Bronchial epithelial cell (primary cell): ENCODE measurements at regions not wholly inside any gene's neighbourhood (a gene's known extent, or its start where the extent isn't known, plus 50 kb on each side); places are given as distances from the start of the nearest gene placed in this dataset.
"Not testable (repeated sequence)": the region's sequence is repeated elsewhere in the genome, so short reads cannot be mapped to it uniquely, and the experiment has no call there.

Experiments
- DNase-seq: peaks from one replicate; pipeline ENCODE4 v3.0.0-alpha.2; 2010; ENCODE audit warnings: low read depth
- FAIRE-seq: peaks from 2 replicates; lab custom pipeline; 2011; peaks lifted over from hg19 to GRCh38; lab: Jason Lieb, UNC
- H3K27me3 ChIP-seq: 2 replicates; pipeline ENCODE4 v1.5.1; 2011; ENCODE audit warnings: low read length; ENCODE audit not compliant: control insufficient read depth, insufficient read depth
- H3K36me3 ChIP-seq: 2 replicates; pipeline ENCODE4 v1.5.1; 2011; ENCODE audit warnings: low read length; ENCODE audit not compliant: control insufficient read depth, insufficient read depth
- H3K4me3 ChIP-seq: 2 replicates; pipeline ENCODE4 v1.5.1; 2011; ENCODE audit warnings: mild to moderate bottlenecking, low read depth, low read length, control low read depth
- CTCF ChIP-seq: IDR thresholded peaks from 2 replicates; pipeline ENCODE4 v1.5.1; 2011; ENCODE audit warnings: mild to moderate bottlenecking, moderate library complexity, low read length, control low read depth, inconsistent platforms; ENCODE audit not compliant: insufficient read depth, severe bottlenecking

DNA sequence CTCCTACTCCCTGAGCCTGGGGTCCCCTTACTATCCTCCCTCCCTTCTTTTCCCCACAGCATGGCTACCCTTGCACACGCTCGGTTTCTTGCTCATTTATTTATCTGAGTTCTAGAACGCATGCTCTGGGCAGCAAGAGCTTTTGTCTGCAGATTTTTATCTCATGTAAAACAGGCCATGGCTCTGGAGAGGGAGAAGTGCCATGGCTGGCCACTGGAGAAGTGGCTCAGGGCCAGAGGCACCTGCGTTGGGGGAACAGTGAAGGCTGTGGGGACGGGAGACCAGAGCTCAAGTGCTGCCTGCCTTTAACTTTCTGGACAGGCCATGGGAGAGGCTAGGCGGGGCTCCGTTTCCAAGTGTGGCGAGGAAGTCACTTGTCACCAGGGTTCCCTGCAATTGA lies 177.7 kb upstream of the SULF2 start:
- no peaks in the 10 kb centered on the region for H3K36me3 ChIP-seq
- H3K27me3 ChIP-seq, result peaks cover 2% of the 10 kb centered on the region
- TF ChIP-seq CTCF, result no peak
- H3K4me3 ChIP-seq, result no peak overlapping the region
- no peak for DNase-seq
- no peak for FAIRE-seq

DNA sequence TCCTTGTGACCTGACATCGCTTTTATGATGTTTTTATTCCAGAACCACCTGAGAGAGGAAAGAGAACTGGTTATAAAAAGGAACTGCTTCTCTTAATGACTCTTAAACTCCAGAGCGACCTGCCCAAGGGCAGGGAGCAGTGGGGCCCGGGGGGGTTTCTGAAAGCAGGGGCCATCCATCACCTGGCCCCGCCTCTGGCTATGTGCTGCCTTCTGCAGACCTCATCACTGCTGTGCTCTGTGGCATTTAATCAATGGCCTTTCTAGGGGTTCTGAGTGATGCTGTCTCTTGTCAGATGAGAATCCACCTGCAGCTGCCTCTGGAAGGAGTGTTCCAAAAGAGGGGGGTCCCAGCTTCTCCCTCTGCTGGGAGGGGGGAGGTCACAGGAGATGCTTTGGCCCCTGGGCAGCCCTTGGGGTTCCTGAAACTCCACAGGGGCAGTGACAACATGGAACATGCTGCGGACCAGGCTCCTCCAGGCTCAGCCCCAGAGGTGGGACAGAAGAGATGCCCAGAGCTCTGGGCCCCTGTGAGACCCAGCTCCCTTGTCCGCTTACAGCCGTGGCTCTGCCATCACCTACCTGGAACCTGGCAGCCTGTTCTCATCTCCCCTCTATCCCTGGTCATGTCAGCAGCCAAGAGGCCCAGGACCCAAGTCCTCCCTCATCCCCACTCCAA lies 177.1 kb upstream of the SULF2 start:
- FAIRE-seq (no peak), DNase-seq (no peak)
- TF ChIP-seq CTCF, result no peak
- Histone ChIP-seq H3K4me3 (no peak overlapping the region), H3K36me3 (no peaks in the 10 kb centered on the region), H3K27me3 (peaks cover 2% of the 10 kb centered on the region)

DNA sequence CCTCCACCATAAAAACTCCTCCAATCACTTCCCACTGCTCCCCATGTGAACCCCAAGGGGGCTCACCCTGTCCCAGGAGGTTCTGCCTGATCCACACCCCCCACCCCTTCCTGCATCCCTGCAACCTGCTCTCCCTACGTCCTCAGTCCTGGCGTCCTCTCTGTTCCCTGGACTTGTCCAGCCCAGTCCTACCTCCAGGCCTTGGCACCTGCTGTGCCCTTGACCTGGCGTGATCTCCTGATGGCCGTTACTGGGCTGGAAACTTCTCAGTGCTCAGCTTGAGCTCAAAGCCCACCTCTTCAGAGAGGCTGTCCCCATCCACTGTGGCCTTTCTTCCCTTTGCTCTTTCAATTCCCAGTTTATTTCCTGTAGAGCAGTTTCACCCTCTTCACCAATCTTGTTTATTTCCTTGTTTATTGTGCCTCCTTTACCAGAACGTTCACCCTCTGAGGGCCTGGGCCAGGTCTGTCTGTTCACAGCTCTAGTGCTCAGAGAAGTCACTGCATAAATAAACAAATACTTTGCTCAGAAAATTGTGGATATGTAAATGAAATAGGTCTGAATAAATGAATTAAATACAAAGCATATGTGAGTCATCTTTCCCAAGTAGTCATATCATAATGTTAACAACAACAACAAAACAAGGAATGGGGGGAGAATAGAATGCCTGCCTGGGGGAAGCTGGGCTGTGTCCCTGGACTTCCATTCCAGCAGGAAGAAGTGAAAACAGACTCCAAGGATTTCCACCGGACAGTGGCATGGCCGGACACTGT lies 175.7 kb upstream of the SULF2 start:
- FAIRE-seq (no peak), DNase-seq (no peak)
- H3K36me3 ChIP-seq, result no peaks in the 10 kb centered on the region
- H3K4me3 ChIP-seq, result no peak overlapping the region
- no peak for TF ChIP-seq CTCF
- H3K27me3 ChIP-seq, result no peaks in the 10 kb centered on the region

DNA sequence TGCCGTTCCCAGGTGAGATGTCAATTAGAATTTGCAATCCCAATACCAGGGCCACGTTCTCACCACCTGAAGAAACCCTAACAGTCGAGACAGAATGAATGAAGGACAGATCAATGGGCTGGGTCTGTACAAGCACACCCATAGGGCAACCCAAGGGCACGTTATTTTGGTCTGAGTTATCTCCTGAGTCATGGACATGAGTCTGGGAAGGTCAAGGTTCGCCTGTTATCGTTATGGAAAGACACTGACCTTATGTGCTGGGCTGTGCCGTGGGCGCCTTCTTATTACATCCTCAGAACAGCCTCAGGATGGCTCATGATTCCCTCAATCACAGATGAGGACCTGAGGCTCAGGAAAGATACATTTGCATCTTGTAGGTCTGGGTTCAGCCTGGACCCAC lies 175.0 kb upstream of the SULF2 start:
- no peak for DNase-seq
- peak; percentile 72 for FAIRE-seq

GRCh38 chr20:47957989-47958801 lies 172.9 kb upstream of the SULF2 start:
- H3K4me3 ChIP-seq, DNase-seq, H3K27me3 ChIP-seq, H3K36me3 ChIP-seq: not testable (repeated sequence)
- FAIRE-seq, result peak; percentile 97

More for the DNA sequence above, 175.0 kb upstream of the SULF2 start:
- Histone ChIP-seq H3K27me3 (no peaks in the 10 kb centered on the region), H3K36me3 (no peaks in the 10 kb centered on the region), H3K4me3 (no peak overlapping the region)
- no peak for TF ChIP-seq CTCF

- TF ChIP-seq CTCF, result no peak
- H3K27me3 ChIP-seq, result no peaks in the 10 kb centered on the region
- DNase-seq, result no peak
- FAIRE-seq, result no peak
- H3K36me3 ChIP-seq, result no peaks in the 10 kb centered on the region
- H3K4me3 ChIP-seq, result no peak overlapping the region
These were observed 171.9 kb upstream of the SULF2 start for GRCh38 chr20:47957135-47957534.
